Uterus (tissue), 3 donors: ENCODE measurements at regions not wholly inside any gene's neighbourhood (a gene's known extent, or its start where the extent isn't known, plus 50 kb on each side); places are given as distances from the start of the nearest gene placed in this dataset.

Experiments
- DNase-seq, 2 donors: peaks; one replicate each; pipeline ENCODE4 v3.0.0-alpha.2; 2019 to 2020
- H3K27ac ChIP-seq, 2 donors: fragments of 200-600 bp; sonication (generic); 1 replicate in 1 of 2; 2 replicates in 1 of 2; pipeline ENCODE4 v1.5.1; 2016 to 2018
- H3K27me3 ChIP-seq, 2 donors: fragments of 200-600 bp; sonication (generic); one replicate each; pipeline ENCODE4 v1.5.1; 2018 to 2019; ENCODE audit warnings: control low read depth in 1 of 2
- H3K36me3 ChIP-seq, 2 donors: fragments of 200-600 bp; sonication (generic); one replicate each; pipeline ENCODE4 v1.5.1; 2019; ENCODE audit warnings: control low read depth in 1 of 2
- H3K4me1 ChIP-seq, 2 donors: fragments of 200-600 bp; sonication (generic); one replicate each; pipeline ENCODE4 v1.5.1; 2018 to 2019; ENCODE audit warnings: control low read depth in 1 of 2
- H3K4me3 ChIP-seq, 2 donors: fragments of 200-600 bp; sonication (generic); 1 replicate in 1 of 2; 2 replicates in 1 of 2; pipeline ENCODE4 v1.5.1; 2018 to 2019; ENCODE audit warnings: mild to moderate bottlenecking in 1 of 2
- H3K9me3 ChIP-seq, 2 donors: fragments of 200-600 bp; sonication (generic); one replicate each; pipeline ENCODE4 v1.5.1; 2019; ENCODE audit warnings: control low read depth in 1 of 2
- CTCF ChIP-seq, 4 experiments: fragments of 200-600 bp in 2 of 4; fragments of 450-650 bp in 2 of 4; sonication (generic) in 2 of 4; IDR thresholded peaks; one replicate each; pipeline ENCODE4 v1.5.1; 2016 to 2019; ENCODE audit warnings: antibody characterized with exemption in 4 of 4, mild to moderate bottlenecking in 2 of 4, moderate library complexity in 1 of 4
- POLR2A ChIP-seq, 2 donors: fragments of 450-650 bp; IDR thresholded peaks; one replicate each; pipeline ENCODE4 v1.6.1; 2016; ENCODE audit warnings: antibody characterized with exemption in 2 of 2, mild to moderate bottlenecking in 1 of 2, moderate library complexity in 1 of 2
- intact Hi-C: fragments of 100-400 bp; cut with DNase I; formaldehyde crosslinking; loops from one replicate; pipeline ENCODE4 v1.15.1; 2023; ENCODE audit warnings: low total_unique reads
- donor health status: DM: yes; HTN: yes; CAD: no.

- Histone ChIP-seq H3K4me3 (no peak overlapping the region), H3K4me1 (no peaks in the 10 kb centered on the region), H3K9me3 (no peaks in the 10 kb centered on the region), H3K27ac (no peak overlapping the region), H3K27me3 (no peaks in the 10 kb centered on the region), H3K36me3 (no peaks in the 10 kb centered on the region)
- intact Hi-C loops, result no loop called here
- no peak for TF ChIP-seq CTCF (IDR thresholded peaks at IDR 0.05)
- no peak for TF ChIP-seq POLR2A (IDR thresholded peaks at IDR 0.05)
- DNase-seq, result no peak
Measured at GRCh38 chr2:16179701-16180416, 239.5 kb downstream of the MYCN start.

DNA sequence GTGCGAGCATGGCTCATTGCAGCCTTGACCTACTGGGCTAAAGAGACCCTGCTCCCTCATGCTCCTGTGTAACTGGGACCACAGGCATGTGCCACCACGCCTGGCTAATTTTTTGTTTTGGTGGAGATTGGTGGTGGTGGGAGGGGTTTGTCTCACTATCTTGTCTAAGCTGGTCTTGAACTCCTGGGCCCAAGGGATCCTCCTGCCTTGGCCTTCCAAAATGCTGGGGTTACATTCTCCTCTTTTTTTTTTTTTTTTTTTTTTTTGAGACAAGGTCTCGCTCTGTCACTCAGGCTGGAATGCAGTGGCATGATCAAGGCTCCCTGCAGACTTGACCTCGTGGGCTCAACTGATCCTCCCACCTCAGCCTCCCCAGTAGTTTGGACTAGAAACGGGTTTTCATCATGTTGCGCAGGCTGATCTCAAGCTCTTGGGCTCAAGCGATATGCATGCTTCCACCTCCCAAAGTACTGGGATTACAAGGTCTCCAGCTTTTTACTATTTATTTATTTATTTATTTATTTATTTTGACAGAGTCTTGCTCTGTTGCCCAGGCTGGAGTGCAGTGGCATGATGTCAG, 238.3 kb downstream of the MYCN start:
- H3K27me3 ChIP-seq, result no peaks in the 10 kb centered on the region
- H3K27ac ChIP-seq, result no peak overlapping the region
- no peak for DNase-seq
- H3K9me3 ChIP-seq, result no peaks in the 10 kb centered on the region
- intact Hi-C loops, result no loop called here
- TF ChIP-seq CTCF (IDR thresholded peaks at IDR 0.05) (no peak), POLR2A (IDR thresholded peaks at IDR 0.05) (no peak)
- H3K4me1 ChIP-seq, result no peaks in the 10 kb centered on the region
- H3K36me3 ChIP-seq, result no peaks in the 10 kb centered on the region
- no peak overlapping the region for H3K4me3 ChIP-seq

GRCh38 chr2:16177671-16178180, 237.4 kb downstream of the MYCN start:
- DNase-seq, result no peak
- no peaks in the 10 kb centered on the region for H3K36me3 ChIP-seq
- no peaks in the 10 kb centered on the region for H3K27me3 ChIP-seq
- H3K9me3 ChIP-seq, result no peaks in the 10 kb centered on the region
- H3K4me3 ChIP-seq, result no peak overlapping the region
- H3K27ac ChIP-seq, result no peak overlapping the region
- no peak for TF ChIP-seq CTCF (IDR thresholded peaks at IDR 0.05)
- TF ChIP-seq POLR2A (IDR thresholded peaks at IDR 0.05), result no peak
- H3K4me1 ChIP-seq, result no peaks in the 10 kb centered on the region
- intact Hi-C loops, result no loop called here

- no peak overlapping the region for H3K27ac ChIP-seq
- intact Hi-C loops, result no loop called here
- no peaks in the 10 kb centered on the region for H3K27me3 ChIP-seq
- H3K9me3 ChIP-seq, result no peaks in the 10 kb centered on the region
- H3K4me1 ChIP-seq, result no peaks in the 10 kb centered on the region
- DNase-seq, result no peak
- no peaks in the 10 kb centered on the region for H3K36me3 ChIP-seq
- H3K4me3 ChIP-seq, result no peak overlapping the region
- TF ChIP-seq POLR2A (IDR thresholded peaks at IDR 0.05) (no peak), CTCF (IDR thresholded peaks at IDR 0.05) (no peak)
Measured at GRCh38 chr2:16176971-16177480, 236.7 kb downstream of the MYCN start.

DNA sequence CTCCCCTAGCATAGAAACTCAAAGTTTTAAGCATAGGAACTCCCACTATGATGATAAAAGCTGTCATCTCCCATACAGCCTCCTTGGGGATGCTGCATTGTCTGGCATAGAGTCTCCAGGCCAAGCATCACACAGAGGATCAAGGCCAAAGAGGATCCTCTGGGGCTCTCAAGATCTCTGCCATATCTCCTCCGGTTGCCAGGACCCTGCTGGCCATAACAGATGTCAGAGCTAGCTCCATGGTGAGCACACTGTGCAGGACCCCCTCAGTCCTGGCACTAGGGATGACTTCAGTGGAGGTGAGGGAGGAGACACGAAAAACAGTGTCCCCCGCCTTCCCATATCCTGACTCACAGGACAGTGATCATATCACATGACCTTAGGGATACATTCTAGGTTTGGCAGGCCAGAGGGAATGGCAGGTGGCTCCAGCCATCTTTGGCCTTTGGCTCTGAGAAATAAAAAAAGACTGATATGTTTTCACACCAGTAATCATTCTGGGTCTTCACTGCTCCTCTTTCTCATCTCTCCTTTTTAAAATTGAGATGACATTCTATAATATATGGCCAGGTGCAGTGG, 235.0 kb downstream of the MYCN start:
- TF ChIP-seq POLR2A (IDR thresholded peaks at IDR 0.05) (no peak), CTCF (IDR thresholded peaks at IDR 0.05) (no peak)
- no peak for DNase-seq

More for the DNA sequence above, 235.0 kb downstream of the MYCN start:
- Histone ChIP-seq H3K27me3 (no peaks in the 10 kb centered on the region), H3K9me3 (no peaks in the 10 kb centered on the region), H3K27ac (no peak overlapping the region), H3K4me3 (no peak overlapping the region), H3K4me1 (no peaks in the 10 kb centered on the region), H3K36me3 (no peaks in the 10 kb centered on the region)
- intact Hi-C loops, result no loop called here
